ENCODE measurements at regions not wholly inside any gene's neighbourhood (a gene's known extent, or its start where the extent isn't known, plus 50 kb on each side); places are given as distances from the start of the nearest gene placed in this dataset.

DNA sequence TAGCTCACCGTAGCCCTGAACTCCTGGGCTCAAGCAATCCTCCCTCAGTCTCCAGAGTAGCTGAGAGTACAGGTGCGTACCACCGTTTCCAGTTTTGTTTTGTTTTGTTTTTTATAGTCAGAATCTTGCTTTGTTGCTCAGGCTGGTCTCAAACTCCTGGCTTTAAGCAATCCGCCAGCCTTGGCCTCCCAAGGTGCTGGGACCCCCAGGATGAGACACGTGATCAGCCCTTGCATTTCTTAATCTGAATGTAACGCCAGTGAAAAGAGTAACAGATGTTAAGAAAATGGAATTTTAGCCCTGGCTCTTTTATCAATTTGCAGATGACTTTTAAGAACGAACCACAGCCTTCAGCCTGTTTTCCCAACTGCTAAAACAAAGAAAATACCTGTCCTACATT, 451.3 kb downstream of the SHQ1 start:
- no peak for DNase-seq (ENCODE audit: low read depth)

DNA sequence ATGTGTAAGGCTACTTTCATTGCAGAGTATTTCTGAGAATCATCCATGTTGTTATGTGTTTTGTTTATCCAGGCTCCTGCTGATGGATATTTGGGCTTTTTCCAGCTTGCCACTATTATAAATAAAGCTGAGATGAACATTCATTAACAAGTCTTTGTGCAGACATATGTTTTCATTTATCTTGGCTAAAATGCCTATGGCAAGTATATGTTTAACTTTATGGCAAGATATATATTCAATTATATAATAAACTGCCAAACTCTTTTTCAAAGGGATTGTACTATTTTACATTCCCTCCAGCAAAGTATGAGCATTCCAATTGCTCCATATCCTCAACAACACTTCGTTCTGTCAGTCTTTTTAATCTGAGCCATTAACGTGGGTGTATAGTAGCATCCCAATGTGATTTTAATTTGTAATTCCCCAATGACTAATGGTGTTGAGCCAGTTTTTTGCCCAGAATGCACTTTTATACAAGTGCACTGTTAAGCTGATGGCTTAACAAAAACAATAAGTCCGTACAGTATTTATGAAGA, 452.4 kb downstream of the SHQ1 start:
- DNase-seq (ENCODE audit: low read depth): no peak

DNA sequence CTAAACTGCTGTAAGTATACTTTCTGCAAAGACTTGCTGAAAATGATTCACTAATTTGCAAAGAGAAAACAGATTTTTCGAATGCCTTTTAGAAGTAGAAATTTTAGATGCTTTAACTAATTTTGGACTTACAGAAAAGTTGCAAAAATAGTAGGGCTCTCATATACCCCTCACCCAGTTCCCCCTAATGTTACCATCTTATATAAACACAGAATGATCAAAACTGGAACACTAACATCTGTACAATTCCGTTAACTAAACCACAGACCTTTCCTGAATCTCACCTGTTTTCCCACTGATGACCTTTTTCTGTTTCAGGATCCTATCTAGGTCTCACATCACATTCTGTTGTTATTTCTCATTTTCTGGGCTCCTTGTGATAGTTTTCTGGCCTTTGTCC, 454.8 kb downstream of the SHQ1 start:
- DNase-seq (ENCODE audit: low read depth): no peak

DNA sequence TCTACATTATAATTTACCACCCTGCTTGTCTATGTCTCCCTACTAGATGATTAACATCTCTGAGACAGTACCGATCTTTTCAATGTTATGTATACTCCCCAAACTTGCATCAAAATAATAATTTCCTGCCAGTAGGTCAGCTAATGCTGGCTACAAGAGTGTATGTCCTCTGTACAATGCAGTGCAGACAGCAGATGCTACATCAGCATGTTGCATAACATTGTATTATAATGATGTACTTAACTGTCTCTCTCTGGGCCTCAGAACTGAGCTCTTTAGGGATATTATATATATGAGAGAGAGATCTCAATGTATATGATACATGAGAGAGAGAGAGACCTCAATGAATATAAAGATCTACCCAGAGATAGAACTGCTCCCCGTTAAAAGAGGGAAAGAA, 456.6 kb downstream of the SHQ1 start:
- no peak for DNase-seq (ENCODE audit: low read depth)

DNA sequence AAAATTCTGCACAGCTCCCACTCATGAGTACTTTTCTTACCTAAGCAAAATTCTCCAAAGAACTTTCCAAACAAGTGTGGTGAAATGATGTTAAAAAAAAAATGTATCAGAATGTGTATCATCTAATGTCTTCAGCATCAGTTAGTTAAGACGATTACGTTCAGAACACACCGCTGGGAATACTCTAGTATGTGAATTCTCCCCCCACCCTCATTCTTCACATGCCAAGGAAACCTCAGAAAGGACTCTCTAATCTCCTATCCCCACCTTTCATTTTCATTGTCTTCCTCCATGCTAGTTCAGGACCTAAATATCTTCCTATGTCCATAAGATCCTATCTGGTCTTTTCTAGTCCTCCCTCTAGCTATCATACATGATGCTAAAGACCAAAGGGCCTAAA, 457.4 kb downstream of the SHQ1 start:
- DNase-seq (ENCODE audit: low read depth): no peak

DNA sequence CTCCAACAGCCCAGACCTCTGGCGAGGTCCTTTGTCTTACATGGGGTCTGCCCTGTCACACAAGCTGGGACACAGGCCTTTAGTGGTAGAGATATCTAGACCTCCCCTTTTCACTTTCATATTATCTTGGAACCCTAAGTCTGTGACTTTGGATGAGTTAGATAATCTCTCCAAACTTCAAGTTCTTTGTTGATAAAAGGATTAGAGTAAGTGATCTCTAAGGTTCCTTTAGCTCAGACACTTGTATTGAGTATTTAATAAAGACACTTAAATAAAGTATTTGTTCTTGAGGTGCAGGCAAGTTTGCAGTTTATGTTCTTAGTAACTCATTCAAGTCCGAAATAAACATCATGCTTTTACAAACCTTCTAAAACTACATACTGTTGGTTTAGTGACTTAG, 459.6 kb downstream of the SHQ1 start:
- no peak for DNase-seq (ENCODE audit: low read depth)

DNA sequence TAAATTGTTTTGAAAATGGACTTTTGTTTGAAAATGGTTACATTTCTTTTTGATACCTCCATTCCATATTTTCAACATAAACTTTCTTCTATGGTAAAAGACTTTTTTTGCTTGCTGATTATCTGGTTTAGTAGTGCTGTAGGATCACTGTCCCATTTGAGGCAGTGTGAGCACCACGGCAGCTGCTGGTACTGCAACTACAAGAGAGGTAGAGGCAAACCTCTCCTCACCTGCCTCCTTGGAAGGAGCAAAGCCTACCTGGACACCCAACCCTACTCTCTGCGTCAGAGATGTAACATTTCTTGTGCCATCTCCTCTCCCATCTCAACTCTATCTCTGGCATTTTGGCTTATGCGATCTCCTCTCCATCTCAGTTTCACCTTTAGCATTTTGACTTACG, 460.1 kb downstream of the SHQ1 start:
- DNase-seq (ENCODE audit: low read depth): no peak

DNA sequence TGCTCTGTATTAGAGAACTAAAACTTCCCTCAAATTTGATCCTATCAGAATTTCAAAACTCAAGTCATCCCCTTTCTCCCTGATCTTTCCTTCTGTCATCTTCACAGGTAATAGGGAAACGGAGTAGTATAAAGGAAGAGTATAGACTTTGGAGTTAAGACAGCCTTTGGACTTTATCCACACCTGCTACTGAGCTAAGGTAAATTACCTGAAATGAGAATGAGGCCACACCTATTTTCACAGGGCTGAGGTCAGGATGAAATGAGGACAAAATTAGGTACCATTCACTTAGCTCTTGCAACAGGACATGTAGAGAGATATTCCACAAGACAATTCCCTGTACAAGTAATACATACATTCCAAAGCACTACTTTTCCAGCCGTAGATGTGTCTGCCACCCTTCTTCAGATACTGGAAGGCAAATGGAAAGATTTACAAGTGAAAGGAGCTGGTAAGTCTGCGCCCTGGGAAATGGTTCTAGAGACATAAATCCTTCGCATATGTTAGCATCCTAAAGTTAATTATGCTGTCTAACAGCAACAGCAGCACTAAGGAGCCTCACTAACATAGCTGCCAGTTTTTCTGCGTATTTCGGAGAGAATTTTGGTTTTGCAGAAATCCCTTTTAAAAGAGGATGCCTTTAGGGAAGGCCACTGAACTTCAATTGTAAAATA, 461.8 kb downstream of the SHQ1 start:
- DNase-seq (ENCODE audit: low read depth): no peak

DNA sequence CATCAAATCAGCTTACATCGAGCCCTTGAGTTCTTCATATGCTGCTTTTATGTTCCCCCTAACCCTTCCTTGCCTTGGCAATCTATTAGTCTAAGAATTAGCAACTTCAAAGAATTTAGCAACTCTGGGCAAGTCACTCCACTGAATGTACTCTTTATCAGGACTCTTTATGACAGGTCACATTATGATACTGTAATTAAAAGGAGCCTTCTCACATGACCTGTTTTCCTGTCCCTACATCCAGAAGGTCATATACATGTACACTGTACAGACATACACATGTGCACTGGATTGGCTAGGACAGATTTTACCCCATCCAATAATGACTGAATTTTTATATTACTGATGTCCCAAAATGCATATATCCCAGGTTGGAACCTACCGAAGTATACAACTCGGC, 463.1 kb downstream of the SHQ1 start:
- DNase-seq (ENCODE audit: low read depth): no peak

DNA sequence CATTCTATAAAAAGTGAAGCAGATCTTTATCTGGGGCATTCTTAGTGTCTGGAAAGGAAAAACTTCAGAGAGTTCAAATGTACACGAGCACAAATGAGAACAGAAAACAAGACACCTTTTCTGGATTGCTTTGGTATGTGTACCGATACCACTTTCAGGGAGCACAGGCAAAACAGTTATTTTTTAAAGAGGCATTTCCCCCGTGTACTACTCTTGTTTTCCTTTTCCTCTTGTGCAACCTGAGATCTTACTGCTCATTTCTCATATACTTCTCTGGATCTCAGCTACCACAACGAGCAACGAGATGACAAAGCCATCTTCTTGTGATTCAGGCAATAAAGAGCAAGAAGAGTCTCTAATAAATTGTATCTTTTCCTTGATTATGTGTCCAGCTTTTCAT, 463.6 kb downstream of the SHQ1 start:
- no peak for DNase-seq (ENCODE audit: low read depth)

DNA sequence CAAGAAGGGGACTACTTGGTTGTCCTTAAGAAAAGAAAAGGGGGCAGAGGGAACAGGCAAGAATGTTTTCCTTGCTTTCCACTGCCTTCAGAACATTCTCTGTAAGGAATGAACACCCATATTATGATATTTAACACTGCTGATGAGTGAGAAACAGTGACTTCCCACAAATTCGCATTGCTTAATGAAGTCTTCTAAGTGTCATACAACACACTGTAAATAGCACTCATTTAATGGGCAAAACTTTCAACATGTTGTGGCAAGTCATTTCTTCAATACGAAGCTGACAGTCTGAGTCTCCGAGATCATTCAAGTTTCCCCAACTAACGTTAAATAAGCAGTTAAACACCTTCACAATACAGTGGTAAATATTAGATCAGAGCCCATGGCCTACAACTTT, 464.4 kb downstream of the SHQ1 start:
- DNase-seq (ENCODE audit: low read depth): no peak

DNA sequence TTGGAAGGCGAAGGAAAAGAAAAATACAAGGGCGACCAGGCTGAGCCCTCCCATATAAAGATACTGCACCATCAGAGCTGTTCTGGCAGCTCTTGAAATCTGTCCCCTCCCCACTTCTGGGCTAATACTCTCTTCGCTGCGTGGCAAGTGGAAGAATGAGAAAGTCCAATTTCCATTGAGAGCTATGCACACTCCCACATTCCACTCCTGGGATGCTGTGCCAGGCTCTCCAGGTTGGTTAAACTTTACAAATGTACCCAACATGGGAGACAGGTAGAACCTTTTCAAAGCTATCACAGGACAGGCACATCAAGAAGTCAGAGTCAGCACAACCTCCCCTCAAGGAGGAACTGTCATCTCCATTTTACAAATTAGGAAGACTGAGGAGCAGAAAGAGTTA, 465.0 kb downstream of the SHQ1 start:
- no peak for DNase-seq (ENCODE audit: low read depth)

DNA sequence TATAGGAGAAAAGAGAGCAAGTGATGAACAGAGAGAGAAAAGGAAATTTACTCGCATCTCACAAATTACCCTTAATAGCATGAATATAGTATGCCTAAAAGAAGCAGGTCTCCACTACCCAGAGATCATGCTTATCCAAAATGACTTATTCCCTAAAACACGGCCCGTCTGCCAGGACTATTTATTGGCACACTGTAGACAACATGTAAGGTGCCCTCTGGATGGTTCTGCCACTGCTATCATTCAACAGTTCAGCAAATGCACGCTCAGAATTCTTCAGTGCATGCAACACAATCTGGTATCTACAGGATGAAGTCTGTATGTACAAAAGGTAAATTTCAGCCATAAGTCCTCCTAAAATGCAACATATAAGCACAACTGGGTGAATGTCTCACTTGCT, 465.8 kb downstream of the SHQ1 start:
- no peak for DNase-seq (ENCODE audit: low read depth)

DNA sequence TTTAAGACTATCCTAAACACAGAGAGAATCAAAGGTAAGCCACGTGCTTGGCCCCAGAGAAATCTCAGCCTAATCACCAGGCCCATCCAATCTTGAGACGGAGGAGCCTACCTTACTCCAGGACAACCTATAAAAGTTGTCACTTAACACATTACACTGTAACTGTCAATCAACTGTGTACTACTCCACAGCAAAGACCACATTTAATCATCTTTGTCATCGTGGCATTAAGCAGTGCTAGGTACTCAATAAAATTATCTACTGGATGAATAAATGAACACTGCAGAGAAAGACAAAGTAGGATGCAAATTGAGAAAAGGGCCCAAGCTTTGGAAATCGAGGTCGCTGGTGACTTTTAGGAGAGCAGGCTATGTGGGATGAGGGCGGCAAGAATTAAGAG, 466.7 kb downstream of the SHQ1 start:
- no peak for DNase-seq (ENCODE audit: low read depth)

DNA sequence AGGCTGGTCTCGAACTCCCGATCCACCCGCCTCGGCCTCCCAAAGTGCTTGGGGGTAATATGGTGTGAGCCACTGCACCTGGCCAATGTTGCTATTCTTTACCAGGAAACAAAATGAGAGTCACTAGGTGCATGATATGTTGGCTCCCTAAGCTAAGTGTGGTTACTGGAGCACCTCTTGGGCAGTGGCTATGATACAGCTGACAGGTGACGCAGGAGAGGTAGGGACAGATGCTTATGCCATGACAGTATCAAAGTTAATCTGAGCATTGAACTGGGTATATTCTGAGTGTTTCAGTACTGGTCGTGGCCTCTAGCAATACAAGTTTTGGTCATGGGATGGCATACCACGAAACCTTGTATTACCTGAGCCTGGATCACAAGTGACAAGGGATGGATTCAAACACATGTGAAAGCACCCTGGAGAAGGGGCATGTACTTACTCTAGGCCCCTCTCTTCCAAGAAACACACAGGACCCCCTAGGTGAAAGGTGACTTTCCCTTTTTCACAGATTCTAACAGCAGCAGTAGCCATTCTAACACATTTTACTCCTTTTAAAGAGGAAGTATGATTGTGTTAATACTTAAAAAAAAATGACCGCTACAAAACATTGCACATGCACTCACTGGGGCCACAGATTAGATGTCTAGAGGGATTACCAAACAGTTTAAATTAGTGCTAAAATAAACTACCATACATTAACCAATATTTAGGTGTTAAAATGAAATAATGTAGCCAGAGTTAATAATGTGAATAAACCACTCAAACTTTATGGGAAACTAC, 467.3 kb downstream of the SHQ1 start:
- no peak for DNase-seq (ENCODE audit: low read depth)

DNA sequence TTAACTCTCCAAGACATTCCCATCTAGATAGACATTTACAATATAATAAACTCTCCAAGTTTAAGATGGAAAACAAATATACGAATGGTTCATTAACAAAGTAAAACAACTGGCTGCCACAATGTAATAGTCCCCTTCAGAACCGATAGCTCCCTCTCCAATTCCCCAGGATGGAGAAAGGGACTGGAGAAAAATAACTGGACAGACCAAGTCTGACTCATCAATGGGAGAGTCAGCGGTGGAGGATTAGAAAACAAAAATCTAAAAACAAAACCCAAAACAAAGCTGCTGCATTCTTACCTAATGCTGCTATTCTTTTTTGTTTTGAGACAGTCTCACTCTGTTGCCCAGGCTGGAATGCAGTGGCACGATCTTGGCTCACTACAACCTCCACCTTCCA, 468.1 kb downstream of the SHQ1 start:
- DNase-seq (ENCODE audit: low read depth): no peak

DNA sequence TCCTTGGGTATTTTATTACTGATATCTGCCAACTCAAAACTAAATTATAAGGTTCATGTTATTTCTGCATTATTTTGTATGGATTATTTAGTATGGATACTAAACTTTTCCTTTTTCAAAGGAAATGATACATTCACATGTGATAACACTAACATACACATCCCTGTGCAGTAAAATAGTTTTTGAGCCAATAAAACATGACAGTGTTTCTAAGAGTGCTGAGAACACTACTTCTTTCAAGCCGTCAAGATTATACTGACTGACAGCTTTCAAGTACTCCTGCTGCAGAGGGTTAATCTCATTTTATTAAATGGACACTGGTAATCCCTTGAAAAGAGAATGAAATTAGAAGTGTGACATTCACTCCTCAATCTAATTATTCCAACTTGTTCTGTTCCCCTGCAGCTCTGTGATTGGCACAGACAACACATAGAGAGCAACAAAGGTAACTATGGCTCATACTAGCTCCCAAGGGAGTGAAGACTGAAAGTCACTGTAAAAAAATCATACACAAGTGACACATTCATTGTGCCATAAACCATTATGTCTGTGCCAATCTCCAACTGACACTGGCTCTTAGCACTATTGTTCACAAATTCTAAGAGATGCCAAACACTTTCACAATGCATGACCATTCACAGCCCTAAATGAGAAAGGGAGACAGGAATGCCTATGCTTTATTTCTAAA, 468.6 kb downstream of the SHQ1 start:
- DNase-seq (ENCODE audit: low read depth): no peak

DNA sequence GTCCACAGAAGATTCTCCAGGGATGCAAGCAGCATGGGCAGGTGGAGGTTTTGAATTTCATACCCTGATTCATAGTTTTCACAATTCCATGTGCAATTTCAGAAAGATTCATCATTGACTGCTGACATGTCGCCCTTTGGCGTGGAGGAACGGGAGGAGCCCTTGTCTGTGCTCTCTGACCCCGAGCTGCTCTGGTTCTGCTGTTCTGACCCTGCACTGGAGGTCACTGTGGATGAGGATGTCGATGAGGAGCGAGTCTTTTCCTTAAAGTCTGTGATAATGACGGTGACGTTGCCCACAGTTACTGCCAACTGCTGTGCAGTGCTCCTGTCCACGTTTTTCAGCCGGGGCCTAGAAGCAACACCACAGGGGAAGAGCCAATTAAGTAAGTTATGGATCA, 470.0 kb downstream of the SHQ1 start:
- DNase-seq (ENCODE audit: low read depth): no peak

DNA sequence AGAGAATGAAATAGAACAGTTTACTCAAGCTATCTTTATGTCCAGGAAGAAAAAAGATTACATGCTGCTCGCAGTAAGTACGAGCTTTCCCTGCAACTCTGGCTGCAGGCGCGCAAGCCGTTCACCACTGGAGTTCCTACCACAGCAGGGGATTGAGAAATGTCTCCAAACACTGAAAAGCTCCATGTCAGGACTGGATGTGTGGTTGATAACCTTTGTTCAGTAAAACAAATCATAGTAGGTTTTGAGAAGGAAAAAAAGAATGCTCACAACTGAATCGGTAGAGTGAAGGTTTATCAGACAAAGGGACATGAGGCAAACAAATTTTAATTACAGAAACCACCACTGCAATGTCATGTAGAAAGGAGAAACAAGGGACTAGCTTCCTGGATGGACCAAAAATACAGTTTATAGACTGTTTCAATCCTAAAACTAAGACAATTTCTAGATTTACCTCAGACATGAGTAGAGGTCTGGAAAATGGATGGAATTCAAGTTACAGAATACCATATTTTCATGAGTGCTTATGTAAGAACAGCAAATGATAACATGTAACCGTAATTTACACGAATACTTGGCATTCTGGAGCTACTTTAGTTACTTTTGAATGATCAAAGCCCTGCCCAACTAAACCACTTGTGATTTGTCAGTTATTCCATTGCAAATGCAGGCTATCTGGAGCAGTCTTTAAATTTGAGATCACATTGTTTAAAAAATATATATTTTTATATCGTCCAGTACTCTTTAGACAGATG, 471.1 kb downstream of the SHQ1 start:
- DNase-seq (ENCODE audit: low read depth): no peak

DNA sequence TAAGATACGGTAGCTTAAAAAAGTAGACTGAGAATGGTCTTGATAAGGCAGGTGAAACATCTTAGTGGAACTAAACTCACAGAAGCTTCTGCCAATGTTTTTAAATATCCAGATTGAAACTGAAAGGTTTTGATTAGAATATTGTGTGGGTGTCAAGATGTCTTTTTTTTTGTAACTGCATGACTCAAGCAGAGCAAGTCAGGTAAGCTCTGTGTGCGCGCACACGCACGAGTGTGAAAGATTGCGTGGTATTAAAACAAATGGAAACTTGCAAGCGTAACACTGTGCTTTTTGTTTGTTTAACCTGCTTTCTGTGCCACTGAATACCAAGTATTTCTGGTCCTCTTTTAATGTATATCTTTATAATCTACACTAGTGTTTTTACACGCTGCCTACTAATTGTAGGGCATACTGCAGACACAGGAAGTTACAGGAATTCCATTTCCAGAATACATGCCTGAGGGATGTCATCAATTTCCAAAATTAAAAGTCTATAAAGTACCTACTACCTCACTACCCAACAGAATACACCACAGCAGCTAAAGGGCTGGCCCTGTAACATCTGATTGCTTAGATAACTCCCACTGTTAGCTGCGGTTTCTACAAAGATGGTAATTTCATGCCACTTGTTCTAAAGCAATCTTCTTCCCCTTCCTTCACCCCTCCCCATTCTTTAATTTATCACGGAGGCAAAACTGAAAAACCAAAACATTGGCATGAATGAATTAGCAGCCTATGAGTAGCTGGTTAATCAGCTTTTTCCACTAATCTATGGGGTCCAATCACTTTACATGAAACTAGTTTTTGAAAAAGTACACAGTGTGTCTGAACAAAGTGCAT, 472.8 kb downstream of the SHQ1 start:
- DNase-seq (ENCODE audit: low read depth): peak; percentile 44

DNA sequence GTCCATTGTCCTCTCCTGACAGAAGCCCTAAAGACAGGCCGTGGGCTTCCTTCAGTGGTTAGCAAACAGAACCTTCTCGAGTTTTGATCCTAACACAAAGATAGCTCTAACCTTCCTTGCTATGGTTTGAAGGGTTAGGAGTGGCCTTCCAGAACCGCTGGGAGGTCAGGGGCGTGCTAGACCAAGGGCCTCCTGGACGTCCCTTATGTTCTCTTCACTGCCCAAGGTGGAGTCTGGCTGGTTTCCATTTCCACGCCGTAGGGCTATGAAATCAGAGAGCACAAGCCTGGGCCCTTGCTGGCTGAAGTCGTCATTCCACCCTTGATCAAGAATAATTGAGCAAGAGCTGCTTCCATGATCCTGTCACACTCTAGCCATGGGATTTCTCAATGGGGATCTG, 475.1 kb downstream of the SHQ1 start:
- no peak for DNase-seq (ENCODE audit: low read depth)

All from stimulated activated CD4-positive, alpha-beta T cell treated with anti-CD3 and anti-CD28 coated beads, Interleukin-2, amount 100 ng/mL, for 4 hours (primary cell).